GM12878 (cell line): ENCODE measurements at regions not wholly inside any gene's neighbourhood (a gene's known extent, or its start where the extent isn't known, plus 50 kb on each side); places are given as distances from the start of the nearest gene placed in this dataset.

Source experiments
- BRCA1 ChIP-seq: IDR thresholded peaks from 2 replicates; pipeline ENCODE4 v1.6.1; 2011; ENCODE audit warnings: low read depth, low read length, improper control_type of control experiment
- CHD2 ChIP-seq: IDR thresholded peaks from 2 replicates; pipeline ENCODE4 v1.6.1; 2011; ENCODE audit warnings: low read depth, low read length, improper control_type of control experiment, borderline replicate concordance
- CHD4 ChIP-seq: fragments of 200-600 bp; sonication (generic); IDR thresholded peaks from 2 replicates; pipeline ENCODE4 v1.6.1; 2016; ENCODE audit warnings: mild to moderate bottlenecking
- EZH2 ChIP-seq: IDR thresholded peaks from 2 replicates; pipeline ENCODE4 v1.6.1; 2012; ENCODE audit warnings: low read depth, mild to moderate bottlenecking, control low read depth, inconsistent platforms, low read length, borderline replicate concordance; ENCODE audit not compliant: control insufficient read depth
- GATAD2B ChIP-seq: fragments of 450-650 bp; conservative IDR thresholded peaks from 2 replicates; pipeline ENCODE4 v1.6.1; 2017; ENCODE audit warnings: low read depth, mild to moderate bottlenecking, moderate library complexity
- MAX ChIP-seq: IDR thresholded peaks from 2 replicates; pipeline ENCODE4 v1.6.1; 2012; ENCODE audit warnings: low read depth, low read length, improper control_type of control experiment
- POLR2A ChIP-seq: IDR thresholded peaks from 2 replicates; pipeline ENCODE4 v1.6.1; 2011; ENCODE audit warnings: low read depth, mild to moderate bottlenecking, low read length
- POLR2AphosphoS2 ChIP-seq: IDR thresholded peaks from 2 replicates; pipeline ENCODE4 v1.6.1; 2011; ENCODE audit warnings: low read depth, mild to moderate bottlenecking, low read length, improper control_type of control experiment, moderate library complexity
- RBBP5 ChIP-seq: fragments of 200-600 bp; sonication (generic); conservative IDR thresholded peaks from 2 replicates; pipeline ENCODE4 v1.6.1; 2016
- SP1 ChIP-seq: IDR thresholded peaks from one replicate; pipeline ENCODE4 v1.6.1; 2011; ENCODE audit warnings: low read depth, low read length
- SRF ChIP-seq, 2 experiments: IDR thresholded peaks; 2 replicates each; pipeline ENCODE4 v1.6.1; 2011; ENCODE audit warnings: low read depth in 2 of 2, low read length in 2 of 2, mild to moderate bottlenecking in 1 of 2, moderate library complexity in 1 of 2
- TF ChIP-seq, protein P1 (sequence below), 3 experiments: IDR thresholded peaks in 2 of 3; conservative IDR thresholded peaks in 1 of 3; 2 replicates each; pipeline ENCODE4 v1.5.1; 2011; ENCODE audit warnings: low read depth in 3 of 3, low read length in 3 of 3, mild to moderate bottlenecking in 3 of 3, control low read depth in 2 of 3, moderate library complexity in 2 of 3, inconsistent platforms in 1 of 3, mixed read lengths in 1 of 3; ENCODE audit not compliant: control insufficient read depth in 2 of 3, insufficient read depth in 1 of 3; ENCODE audit errors: extremely low read depth in 1 of 3
- TF ChIP-seq, protein P2 (sequence below): IDR thresholded peaks from 2 replicates; pipeline ENCODE4 v1.6.1; 2011; ENCODE audit warnings: borderline replicate concordance, low read depth, mild to moderate bottlenecking, moderate library complexity, mixed read lengths, low read length; ENCODE audit not compliant: insufficient read depth; ENCODE audit errors: extremely low read length

DNA sequence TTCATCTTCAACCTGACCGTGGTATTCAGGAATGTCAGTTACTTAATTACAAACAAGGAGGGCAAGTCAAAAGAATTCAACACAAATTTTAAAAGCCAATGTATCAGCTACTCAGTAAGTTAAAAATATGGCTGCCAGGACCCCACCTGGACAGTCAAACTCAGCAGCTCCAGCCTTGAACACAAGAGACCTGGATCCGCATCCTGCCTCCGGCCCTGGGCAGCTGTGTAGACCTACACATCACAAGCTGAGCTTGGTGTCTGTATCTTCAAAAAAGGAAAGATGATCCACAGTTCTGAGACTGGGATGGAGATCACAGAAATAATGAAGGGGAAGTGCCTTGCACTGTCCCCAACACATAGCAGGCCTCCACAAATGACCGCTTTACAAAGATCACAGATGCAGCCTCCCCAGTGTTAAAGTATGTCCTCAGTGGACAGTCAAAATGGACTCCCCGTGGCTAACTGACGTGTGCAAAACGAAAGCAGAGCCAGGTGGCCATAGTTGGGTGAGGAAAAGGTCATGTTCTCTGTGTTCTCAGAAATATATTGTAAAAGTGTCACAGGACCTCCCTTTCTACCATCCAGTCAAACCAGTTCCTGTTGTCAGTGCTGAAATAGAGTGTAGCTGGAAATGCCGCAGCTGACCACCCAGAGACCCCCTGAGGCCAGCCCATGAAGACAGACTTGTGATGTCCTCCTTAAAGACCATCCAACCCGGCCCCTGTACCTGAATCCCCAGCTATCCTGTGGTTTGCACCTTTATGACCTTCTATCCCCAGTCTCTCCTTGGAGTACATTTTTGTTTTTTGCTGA lies 168.5 kb upstream of the NSMCE3 start:
- TF ChIP-seq, protein P1, sequence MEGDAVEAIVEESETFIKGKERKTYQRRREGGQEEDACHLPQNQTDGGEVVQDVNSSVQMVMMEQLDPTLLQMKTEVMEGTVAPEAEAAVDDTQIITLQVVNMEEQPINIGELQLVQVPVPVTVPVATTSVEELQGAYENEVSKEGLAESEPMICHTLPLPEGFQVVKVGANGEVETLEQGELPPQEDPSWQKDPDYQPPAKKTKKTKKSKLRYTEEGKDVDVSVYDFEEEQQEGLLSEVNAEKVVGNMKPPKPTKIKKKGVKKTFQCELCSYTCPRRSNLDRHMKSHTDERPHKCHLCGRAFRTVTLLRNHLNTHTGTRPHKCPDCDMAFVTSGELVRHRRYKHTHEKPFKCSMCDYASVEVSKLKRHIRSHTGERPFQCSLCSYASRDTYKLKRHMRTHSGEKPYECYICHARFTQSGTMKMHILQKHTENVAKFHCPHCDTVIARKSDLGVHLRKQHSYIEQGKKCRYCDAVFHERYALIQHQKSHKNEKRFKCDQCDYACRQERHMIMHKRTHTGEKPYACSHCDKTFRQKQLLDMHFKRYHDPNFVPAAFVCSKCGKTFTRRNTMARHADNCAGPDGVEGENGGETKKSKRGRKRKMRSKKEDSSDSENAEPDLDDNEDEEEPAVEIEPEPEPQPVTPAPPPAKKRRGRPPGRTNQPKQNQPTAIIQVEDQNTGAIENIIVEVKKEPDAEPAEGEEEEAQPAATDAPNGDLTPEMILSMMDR (IDR thresholded peaks at IDR 0.05 in 2 of 3, conservative IDR thresholded peaks at IDR 0.05 in 1 of 3; ENCODE audit: control insufficient read depth in 2 of 3, extremely low read depth in 1 of 3, insufficient read depth in 1 of 3, low read depth in 3 of 3, low read length in 3 of 3) = no peak
- no peak for TF ChIP-seq SRF (IDR thresholded peaks at IDR 0.05; ENCODE audit: low read depth in 2 of 2, low read length in 2 of 2)
- TF ChIP-seq EZH2 = no peak
- TF ChIP-seq BRCA1 = no peak
- TF ChIP-seq CHD2 = no peak
- TF ChIP-seq CHD4 = no peak
- TF ChIP-seq POLR2A = no peak
- TF ChIP-seq GATAD2B = no peak
- TF ChIP-seq MAX = no peak
- TF ChIP-seq POLR2AphosphoS2 = no peak
- TF ChIP-seq, protein P2, sequence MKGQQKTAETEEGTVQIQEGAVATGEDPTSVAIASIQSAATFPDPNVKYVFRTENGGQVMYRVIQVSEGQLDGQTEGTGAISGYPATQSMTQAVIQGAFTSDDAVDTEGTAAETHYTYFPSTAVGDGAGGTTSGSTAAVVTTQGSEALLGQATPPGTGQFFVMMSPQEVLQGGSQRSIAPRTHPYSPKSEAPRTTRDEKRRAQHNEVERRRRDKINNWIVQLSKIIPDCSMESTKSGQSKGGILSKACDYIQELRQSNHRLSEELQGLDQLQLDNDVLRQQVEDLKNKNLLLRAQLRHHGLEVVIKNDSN = no peak
- no peak for TF ChIP-seq SP1
- no peak for TF ChIP-seq RBBP5
